Caco-2 (cell line): ENCODE measurements at regions not wholly inside any gene's neighbourhood (a gene's known extent, or its start where the extent isn't known, plus 50 kb on each side); places are given as distances from the start of the nearest gene placed in this dataset.

Experiments used
- BruUV-seq: library from RNA; stranded (reverse); fragments of 400-500 nt; replicated peaks from 2 replicates; lab custom pipeline; 2021; lab: Mats Ljungman, UMichigan
- CTCF ChIA-PET: fragments of 300-600 bp; sonication (Branson Sonifier 250); formaldehyde crosslinking; loops from one replicate; lab custom pipeline; 2022; ENCODE audit warnings: antibody characterized with exemption; lab: Charles Lee
- POLR2A ChIA-PET: fragments of 300-600 bp; sonication (Branson Sonifier 250); formaldehyde crosslinking; loops from one replicate; lab custom pipeline; 2022; ENCODE audit warnings: antibody characterized with exemption; lab: Charles Lee
- DNase-seq, 2 experiments: peaks; one replicate each; pipeline versions ENCODE4 v3.0.0 to v3.0.0-alpha.2; 2020 to 2022
- H3K27me3 ChIP-seq: replicated peaks from 2 replicates; pipeline ENCODE4 v1.6.0; 2011; ENCODE audit warnings: low read length; ENCODE audit not compliant: control insufficient read depth, insufficient read depth
- H3K36me3 ChIP-seq: 2 replicates; pipeline ENCODE4 v1.5.1; 2011; ENCODE audit warnings: low read length; ENCODE audit not compliant: control insufficient read depth, insufficient read depth
- H3K4me1 ChIP-seq: fragments of 250-450 bp; sonication (Bioruptor Pico); 2 replicates; pipeline ENCODE4 v1.5.1; 2020; ENCODE audit warnings: mild to moderate bottlenecking
- H3K4me3 ChIP-seq: 2 replicates; pipeline ENCODE4 v1.5.1; 2011; ENCODE audit warnings: low read depth, mild to moderate bottlenecking, control low read depth, low read length
- H3K9me3 ChIP-seq: fragments of 250-450 bp; sonication (Bioruptor Pico); 2 replicates; pipeline ENCODE4 v1.5.1; 2020; ENCODE audit warnings: mild to moderate bottlenecking, moderate library complexity
- H3K27ac Mint-ChIP-seq: one replicate; pipeline ENCODE4 v1.8.0; 2022; ENCODE audit warnings: mixed read lengths; ENCODE audit not compliant: unreplicated experiment
- H3K27me3 Mint-ChIP-seq: one replicate; pipeline ENCODE4 v1.8.0; 2022; ENCODE audit warnings: mixed read lengths; ENCODE audit not compliant: insufficient read depth, unreplicated experiment
- H3K36me3 Mint-ChIP-seq: one replicate; pipeline ENCODE4 v1.8.0; 2022; ENCODE audit warnings: mild to moderate bottlenecking, mixed read lengths; ENCODE audit not compliant: insufficient read depth, unreplicated experiment
- H3K4me1 Mint-ChIP-seq: one replicate; pipeline ENCODE4 v1.8.0; 2022; ENCODE audit warnings: low read depth, mixed read lengths; ENCODE audit not compliant: unreplicated experiment
- H3K4me3 Mint-ChIP-seq: one replicate; pipeline ENCODE4 v1.8.0; 2022; ENCODE audit warnings: mild to moderate bottlenecking, moderate library complexity, mixed read lengths; ENCODE audit not compliant: unreplicated experiment
- H3K9me3 Mint-ChIP-seq: one replicate; pipeline ENCODE4 v1.8.0; 2022; ENCODE audit warnings: mixed read lengths; ENCODE audit not compliant: unreplicated experiment
- intact Hi-C: fragments of 100-400 bp; cut with micrococcal nuclease; formaldehyde crosslinking; loops from one replicate; pipeline ENCODE4 v1.10.0; 2022; ENCODE audit not compliant: unreplicated experiment
- TF ChIP-seq, protein P1 (sequence below), 2 experiments: fragments of 200-600 bp in 1 of 2; IDR thresholded peaks; 1 replicate in 1 of 2; 2 replicates in 1 of 2; pipeline versions ENCODE4 v1.5.1 to v1.8.0; 2011 to 2022; ENCODE audit warnings: antibody characterized with exemption in 1 of 2, control low read depth in 1 of 2, inconsistent platforms in 1 of 2, low read depth in 1 of 2, low read length in 1 of 2, mild to moderate bottlenecking in 1 of 2, moderate library complexity in 1 of 2; ENCODE audit not compliant: insufficient read depth in 1 of 2, severe bottlenecking in 1 of 2, unreplicated experiment in 1 of 2

DNA sequence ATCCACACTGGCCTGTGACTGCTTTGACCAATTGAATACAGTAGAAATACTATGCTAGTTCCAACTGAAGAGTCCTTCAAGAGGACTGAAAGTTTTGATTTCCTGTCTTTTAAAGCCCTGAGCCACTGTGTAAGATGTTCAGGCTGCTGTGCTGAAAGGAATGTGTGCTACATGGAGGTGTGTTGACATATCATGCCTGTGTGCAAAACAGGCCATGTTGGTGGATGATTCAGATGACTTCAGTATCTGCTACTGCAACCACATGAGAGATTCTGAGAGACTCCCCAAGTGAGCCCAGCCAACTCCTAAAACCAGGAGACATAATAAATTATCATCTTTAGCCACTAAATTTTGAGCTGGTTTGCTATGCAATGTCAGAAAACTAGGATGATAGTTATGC, 662.9 kb downstream of the ZEB2 start:
- no peaks in the 10 kb centered on the region for H3K36me3 ChIP-seq
- H3K27me3 Mint-ChIP-seq, result peaks cover 3% of the 10 kb centered on the region
- no peaks in the 10 kb centered on the region for H3K4me1 ChIP-seq
- no peak overlapping the region for H3K27ac Mint-ChIP-seq
- CTCF ChIA-PET, result no interaction called here
- H3K36me3 Mint-ChIP-seq, result no peaks in the 10 kb centered on the region
- POLR2A ChIA-PET, result no interaction called here
- H3K4me3 ChIP-seq, result no peak overlapping the region
- no peaks in the 10 kb centered on the region for H3K9me3 ChIP-seq
- intact Hi-C loops, result no loop called here
- TF ChIP-seq, protein P1, sequence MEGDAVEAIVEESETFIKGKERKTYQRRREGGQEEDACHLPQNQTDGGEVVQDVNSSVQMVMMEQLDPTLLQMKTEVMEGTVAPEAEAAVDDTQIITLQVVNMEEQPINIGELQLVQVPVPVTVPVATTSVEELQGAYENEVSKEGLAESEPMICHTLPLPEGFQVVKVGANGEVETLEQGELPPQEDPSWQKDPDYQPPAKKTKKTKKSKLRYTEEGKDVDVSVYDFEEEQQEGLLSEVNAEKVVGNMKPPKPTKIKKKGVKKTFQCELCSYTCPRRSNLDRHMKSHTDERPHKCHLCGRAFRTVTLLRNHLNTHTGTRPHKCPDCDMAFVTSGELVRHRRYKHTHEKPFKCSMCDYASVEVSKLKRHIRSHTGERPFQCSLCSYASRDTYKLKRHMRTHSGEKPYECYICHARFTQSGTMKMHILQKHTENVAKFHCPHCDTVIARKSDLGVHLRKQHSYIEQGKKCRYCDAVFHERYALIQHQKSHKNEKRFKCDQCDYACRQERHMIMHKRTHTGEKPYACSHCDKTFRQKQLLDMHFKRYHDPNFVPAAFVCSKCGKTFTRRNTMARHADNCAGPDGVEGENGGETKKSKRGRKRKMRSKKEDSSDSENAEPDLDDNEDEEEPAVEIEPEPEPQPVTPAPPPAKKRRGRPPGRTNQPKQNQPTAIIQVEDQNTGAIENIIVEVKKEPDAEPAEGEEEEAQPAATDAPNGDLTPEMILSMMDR (IDR thresholded peaks at IDR 0.05; ENCODE audit: insufficient read depth in 1 of 2, low read depth in 1 of 2, low read length in 1 of 2, severe bottlenecking in 1 of 2, unreplicated experiment in 1 of 2), result no peak
- BruUV-seq, result no TSS peak
- H3K4me3 Mint-ChIP-seq, result no peak overlapping the region
- no peaks in the 10 kb centered on the region for H3K27me3 ChIP-seq
- no peak for DNase-seq
- H3K9me3 Mint-ChIP-seq, result no peaks in the 10 kb centered on the region
- no peaks in the 10 kb centered on the region for H3K4me1 Mint-ChIP-seq

DNA sequence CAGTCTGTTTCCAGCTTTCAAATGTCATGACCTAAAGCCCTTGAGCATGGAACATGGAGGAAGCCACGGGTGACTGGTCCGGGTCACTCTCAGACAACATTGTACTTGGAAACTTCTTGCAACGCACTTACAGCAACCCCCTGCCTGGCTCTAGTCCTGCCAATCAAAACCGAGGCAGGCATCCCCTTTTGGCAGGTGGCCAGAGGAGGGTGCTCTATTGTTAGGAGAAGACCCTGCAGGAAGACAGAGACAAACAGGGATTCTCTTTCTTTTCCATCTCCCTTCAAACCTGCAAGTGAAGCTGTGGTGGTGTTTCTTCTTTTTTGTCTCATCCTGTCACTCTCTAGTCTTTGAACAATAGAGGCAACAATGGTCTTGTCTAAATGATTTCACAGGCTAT, 667.2 kb downstream of the ZEB2 start:
- intact Hi-C loops, result no loop called here
- Mint-ChIP-seq H3K36me3 (no peaks in the 10 kb centered on the region), H3K27ac (no peak overlapping the region), H3K4me1 (no peaks in the 10 kb centered on the region), H3K4me3 (no peak overlapping the region), H3K27me3 (peaks cover 3% of the 10 kb centered on the region), H3K9me3 (no peaks in the 10 kb centered on the region)
- no peaks in the 10 kb centered on the region for H3K9me3 ChIP-seq
- ChIA-PET POLR2A (no interaction called here), CTCF (interaction anchor here (0.8 kb wide), 1 partner anchor 11 kb away, joined by 3 read pairs; no protein-coding TSS in a partner anchor)
- TF ChIP-seq, protein P1 (IDR thresholded peaks at IDR 0.05; ENCODE audit: insufficient read depth in 1 of 2, low read depth in 1 of 2, low read length in 1 of 2, severe bottlenecking in 1 of 2, unreplicated experiment in 1 of 2), result peak in 1 of 2 experiments; percentile 12
- no peaks in the 10 kb centered on the region for H3K4me1 ChIP-seq
- no peaks in the 10 kb centered on the region for H3K36me3 ChIP-seq
- H3K27me3 ChIP-seq, result no peaks in the 10 kb centered on the region
- no peak overlapping the region for H3K4me3 ChIP-seq
- BruUV-seq, result no TSS peak
- DNase-seq, result peak in 1 of 2 experiments; percentile 7

DNA sequence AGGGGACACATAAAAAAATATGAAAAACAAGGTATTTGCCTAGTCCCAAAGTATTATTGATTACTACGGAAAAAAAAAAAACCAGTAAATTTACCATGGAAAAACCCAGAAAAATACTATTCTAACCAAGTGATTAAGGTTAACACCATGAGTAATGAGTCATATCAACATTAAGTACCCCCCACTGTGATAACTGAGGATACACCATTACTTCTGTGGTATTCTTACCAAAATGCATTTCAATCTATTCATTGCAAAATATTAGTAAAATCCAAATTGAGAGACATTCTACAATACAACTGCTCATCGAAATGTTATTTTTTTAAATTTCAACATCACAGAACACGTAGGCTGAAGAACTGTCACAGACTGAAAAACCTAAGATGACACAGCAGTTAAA, 669.8 kb downstream of the ZEB2 start:
- Mint-ChIP-seq H3K9me3 (no peaks in the 10 kb centered on the region), H3K4me1 (no peaks in the 10 kb centered on the region), H3K27ac (no peak overlapping the region), H3K27me3 (peaks cover 3% of the 10 kb centered on the region), H3K36me3 (no peaks in the 10 kb centered on the region), H3K4me3 (no peak overlapping the region)
- DNase-seq, result no peak
- Histone ChIP-seq H3K27me3 (no peaks in the 10 kb centered on the region), H3K4me1 (no peaks in the 10 kb centered on the region), H3K9me3 (no peaks in the 10 kb centered on the region), H3K36me3 (no peaks in the 10 kb centered on the region), H3K4me3 (no peak overlapping the region)
- ChIA-PET POLR2A (no interaction called here), CTCF (no interaction called here)
- intact Hi-C loops, result no loop called here
- BruUV-seq, result no TSS peak
- TF ChIP-seq, protein P1 (IDR thresholded peaks at IDR 0.05; ENCODE audit: insufficient read depth in 1 of 2, low read depth in 1 of 2, low read length in 1 of 2, severe bottlenecking in 1 of 2, unreplicated experiment in 1 of 2), result no peak
